ENCODE measurements at regions not wholly inside any gene's neighbourhood (a gene's known extent, or its start where the extent isn't known, plus 50 kb on each side); places are given as distances from the start of the nearest gene placed in this dataset.

DNA sequence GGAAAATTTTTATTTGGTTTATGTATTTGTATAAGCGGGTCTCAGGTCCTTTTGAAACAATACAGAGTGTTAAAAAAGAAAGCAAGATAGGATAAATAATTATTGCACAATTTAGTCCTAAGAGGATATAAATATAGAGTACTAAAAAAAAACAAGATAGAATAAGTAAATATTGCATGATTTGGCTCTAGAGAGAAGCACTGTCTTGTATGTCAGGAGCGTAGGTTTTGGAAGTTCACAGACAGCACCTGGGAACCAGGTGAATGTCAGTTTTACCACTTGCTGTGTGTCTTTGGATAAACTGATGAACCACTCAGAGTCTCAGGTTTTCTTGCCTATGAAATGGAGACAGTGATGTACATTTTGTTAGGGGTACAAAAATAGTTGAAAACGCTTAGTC, 266.2 kb upstream of the ADAMTSL1 start:
- DNase-seq (ENCODE audit: low read depth) = no peak
- TF ChIP-seq, protein P1, sequence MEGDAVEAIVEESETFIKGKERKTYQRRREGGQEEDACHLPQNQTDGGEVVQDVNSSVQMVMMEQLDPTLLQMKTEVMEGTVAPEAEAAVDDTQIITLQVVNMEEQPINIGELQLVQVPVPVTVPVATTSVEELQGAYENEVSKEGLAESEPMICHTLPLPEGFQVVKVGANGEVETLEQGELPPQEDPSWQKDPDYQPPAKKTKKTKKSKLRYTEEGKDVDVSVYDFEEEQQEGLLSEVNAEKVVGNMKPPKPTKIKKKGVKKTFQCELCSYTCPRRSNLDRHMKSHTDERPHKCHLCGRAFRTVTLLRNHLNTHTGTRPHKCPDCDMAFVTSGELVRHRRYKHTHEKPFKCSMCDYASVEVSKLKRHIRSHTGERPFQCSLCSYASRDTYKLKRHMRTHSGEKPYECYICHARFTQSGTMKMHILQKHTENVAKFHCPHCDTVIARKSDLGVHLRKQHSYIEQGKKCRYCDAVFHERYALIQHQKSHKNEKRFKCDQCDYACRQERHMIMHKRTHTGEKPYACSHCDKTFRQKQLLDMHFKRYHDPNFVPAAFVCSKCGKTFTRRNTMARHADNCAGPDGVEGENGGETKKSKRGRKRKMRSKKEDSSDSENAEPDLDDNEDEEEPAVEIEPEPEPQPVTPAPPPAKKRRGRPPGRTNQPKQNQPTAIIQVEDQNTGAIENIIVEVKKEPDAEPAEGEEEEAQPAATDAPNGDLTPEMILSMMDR (IDR thresholded peaks at IDR 0.05; ENCODE audit: low read depth, low read length, missing control alignments) = no peak
- no peak overlapping the region for H3K4me3 ChIP-seq (ENCODE audit: low read depth, low read length)

DNA sequence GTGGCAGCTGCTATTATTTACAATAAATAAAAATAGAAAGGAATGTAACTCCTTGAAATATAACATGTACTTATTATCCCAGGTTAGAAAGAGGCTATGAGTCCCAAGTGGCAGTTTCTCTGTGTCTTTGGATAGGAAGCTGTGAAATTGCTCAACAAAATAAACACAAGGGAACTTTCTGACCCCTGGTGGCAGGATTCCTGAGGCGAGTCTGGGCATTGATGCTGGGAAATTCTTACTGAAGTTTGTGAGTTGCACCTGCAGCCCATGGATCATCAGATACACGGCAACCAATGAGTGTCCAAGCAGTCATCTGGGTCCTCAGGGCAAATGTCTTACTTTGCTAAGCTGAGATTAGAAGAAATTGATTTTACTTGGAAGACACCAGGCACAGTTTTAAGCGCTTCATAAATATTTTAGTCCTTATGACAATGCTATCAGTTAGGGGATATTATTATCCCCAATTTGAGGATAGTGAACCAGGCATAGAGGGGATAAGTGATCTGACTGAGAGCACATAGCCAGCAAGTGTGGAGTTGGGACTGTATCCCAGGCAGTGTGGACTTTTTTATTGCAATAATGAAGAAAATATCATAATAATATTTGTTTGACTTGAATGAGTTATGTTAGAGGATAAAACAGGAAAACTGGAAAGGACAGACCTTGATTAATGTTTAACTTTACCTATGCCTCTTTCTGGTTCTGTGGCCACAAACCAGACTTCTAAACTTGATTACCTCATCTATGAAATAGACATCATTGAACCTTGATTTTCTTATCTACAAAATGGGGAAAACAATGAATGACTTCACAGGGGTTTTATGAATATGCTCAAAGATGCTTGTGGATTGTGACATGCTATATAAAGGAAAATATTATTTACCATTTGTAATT, 265.5 kb upstream of the ADAMTSL1 start:
- TF ChIP-seq, protein P1 (IDR thresholded peaks at IDR 0.05; ENCODE audit: low read depth, low read length, missing control alignments) = peak; percentile 28
- no peak for DNase-seq (ENCODE audit: low read depth)

DNA sequence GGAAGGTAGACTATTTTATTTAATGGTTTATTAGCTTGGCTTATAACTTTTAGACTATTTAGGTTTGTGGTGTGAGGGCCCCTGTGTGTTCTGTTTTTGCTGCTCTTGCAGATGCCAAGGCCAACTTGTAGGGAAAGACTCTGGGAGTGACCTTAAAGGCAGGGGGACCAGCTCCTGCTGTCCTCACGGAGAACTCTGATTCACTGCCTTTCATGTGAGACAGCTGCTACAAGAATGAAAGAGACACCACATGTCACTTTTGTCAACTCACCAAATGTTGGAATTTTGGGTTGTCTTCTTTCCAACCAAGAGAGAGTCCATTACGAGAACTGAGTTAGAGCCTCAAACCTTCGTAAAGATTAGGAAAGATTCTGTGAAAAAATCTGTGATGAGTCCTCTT, 258.3 kb upstream of the ADAMTSL1 start:
- TF ChIP-seq, protein P1 (IDR thresholded peaks at IDR 0.05; ENCODE audit: low read depth, low read length, missing control alignments) = no peak
- no peak overlapping the region for H3K4me3 ChIP-seq (ENCODE audit: low read depth, low read length)
- DNase-seq (ENCODE audit: low read depth) = no peak

More for the DNA sequence above, 265.5 kb upstream of the ADAMTSL1 start:
- H3K4me3 ChIP-seq (ENCODE audit: low read depth, low read length) = no peak overlapping the region

DNA sequence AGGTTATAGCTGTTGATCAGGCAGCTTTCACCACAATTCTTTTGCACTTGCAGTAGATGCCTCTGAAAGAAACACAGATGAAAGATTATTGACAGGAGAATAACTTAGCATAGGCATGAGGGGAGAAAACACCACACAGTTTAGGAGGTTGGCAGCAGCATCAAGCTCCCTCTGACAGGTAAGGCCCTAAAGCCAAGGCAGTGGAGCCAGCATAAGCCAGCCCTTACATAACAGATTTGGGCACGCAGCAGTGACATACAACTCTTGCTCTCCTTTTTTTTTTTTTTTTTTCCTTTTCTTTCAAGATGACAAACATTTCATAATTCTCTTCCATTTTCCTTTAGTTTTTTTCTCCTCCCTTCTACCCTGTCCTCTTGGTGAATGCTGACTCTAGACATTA, 257.6 kb upstream of the ADAMTSL1 start:
- DNase-seq (ENCODE audit: low read depth) = no peak
- H3K4me3 ChIP-seq (ENCODE audit: low read depth, low read length) = no peak overlapping the region
- TF ChIP-seq, protein P1 (IDR thresholded peaks at IDR 0.05; ENCODE audit: low read depth, low read length, missing control alignments) = no peak

DNA sequence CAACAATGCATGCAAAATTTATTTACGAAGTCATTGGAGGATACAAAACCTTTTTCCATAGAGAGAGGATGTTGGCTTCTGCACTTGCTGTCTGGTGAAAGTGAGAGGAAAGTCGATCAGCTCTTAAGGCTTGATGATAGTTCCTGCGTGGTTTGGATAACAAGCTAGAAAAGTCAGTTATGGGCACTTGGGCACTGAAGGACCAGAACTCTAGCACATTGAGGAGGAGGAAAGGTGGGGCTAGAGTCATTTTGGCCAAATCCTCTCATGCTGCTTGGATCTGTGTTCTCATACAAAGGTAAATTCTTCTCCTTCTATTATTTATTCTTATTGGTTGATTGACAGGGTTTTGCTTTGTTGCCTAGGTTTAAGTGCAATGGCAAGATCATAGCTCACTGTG, 245.9 kb upstream of the ADAMTSL1 start:
- no peak for DNase-seq (ENCODE audit: low read depth)
- TF ChIP-seq, protein P1 (IDR thresholded peaks at IDR 0.05; ENCODE audit: low read depth, low read length, missing control alignments) = no peak
- H3K4me3 ChIP-seq (ENCODE audit: low read depth, low read length) = no peak overlapping the region

DNA sequence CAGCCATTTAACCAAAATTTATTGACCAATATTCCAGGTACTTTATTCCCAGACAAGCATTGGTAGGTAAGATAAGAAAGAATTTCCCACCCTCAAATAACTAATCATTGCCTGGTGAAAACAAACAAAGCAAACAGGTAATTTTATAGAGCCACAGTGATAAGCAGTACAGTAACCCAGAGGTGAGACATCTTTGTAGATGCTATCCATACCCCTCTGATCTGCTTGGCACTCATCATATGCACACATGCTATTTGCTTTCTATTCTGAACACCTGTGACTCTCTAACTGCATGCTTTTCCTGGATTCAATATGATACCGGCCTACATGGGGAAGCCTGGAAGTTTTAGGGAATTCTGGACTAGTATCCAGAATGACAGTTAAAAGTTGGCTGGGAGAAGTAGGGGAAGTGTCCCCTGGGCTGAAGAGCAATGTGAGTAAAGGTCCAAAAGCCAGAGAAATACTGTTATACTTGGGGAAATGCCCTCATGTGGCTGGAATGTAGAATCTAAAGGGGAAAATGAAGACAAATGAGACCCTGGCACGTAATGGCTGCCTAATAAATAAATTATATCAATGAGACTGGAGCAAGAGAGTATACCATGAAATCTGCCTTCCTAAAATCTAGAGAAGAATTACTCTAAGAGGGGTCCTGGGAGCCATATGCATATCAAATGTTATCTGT, 243.8 kb upstream of the ADAMTSL1 start:
- no peak for DNase-seq (ENCODE audit: low read depth)
- TF ChIP-seq, protein P1 (IDR thresholded peaks at IDR 0.05; ENCODE audit: low read depth, low read length, missing control alignments) = no peak
- no peak overlapping the region for H3K4me3 ChIP-seq (ENCODE audit: low read depth, low read length)
